ENCODE measurements at regions not wholly inside any gene's neighbourhood (a gene's known extent, or its start where the extent isn't known, plus 50 kb on each side); places are given as distances from the start of the nearest gene placed in this dataset.

DNA sequence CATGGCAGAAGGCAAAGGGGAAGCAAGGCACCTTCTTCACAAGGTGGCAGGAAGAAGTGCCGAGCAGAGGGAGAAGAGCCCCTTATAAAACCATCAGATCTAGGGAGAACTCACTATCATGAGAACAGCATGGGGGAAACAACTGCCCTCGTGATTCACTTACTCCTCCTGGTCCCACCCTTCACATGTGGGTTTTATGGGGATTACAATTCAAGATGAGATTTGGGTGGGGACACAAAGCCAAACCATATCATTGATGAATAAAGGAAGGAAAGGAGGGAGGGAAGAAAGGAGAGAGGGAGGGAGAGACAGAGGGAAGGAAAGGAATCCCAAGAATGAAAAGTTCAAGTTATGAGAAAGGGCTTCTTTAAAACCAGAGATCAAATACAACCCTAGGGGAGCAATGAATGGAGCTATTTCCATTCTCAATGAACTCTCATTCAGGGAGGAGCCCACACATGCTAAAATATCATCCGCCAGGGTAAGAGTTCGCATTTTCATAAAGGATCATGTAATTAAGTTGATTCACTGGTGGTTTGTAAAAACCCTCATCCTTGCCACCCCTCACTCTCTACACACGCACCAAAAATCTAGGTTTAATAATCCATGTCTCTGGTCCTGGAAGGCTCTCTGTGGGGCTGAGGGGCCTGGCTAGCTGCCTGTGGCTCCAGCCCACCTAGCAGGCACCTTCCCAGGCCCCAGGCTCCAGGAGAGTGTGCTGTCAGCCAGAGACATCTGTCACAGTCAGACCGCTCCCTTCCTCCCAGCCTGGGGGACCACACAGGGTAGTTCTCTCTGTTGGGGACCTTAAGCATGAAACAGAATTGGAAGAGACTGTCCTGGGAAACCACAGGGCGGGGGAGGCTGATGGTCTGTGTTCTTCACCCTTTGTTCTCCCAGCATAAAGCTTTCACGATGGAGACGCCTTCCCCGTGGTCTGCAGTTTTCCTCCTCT, 94.0 kb downstream of the CCDC185 start:
- TF ChIP-seq CTCF (conservative IDR thresholded peaks at IDR 0.05; ENCODE audit: low read depth, low read length) (no peak), EZH2 (IDR thresholded peaks at IDR 0.05; ENCODE audit: borderline replicate concordance, low read depth, low read length, poor library complexity, severe bottlenecking) (no peak)

All from A673 (cell line).